GM23338 (cell line): ENCODE measurements at regions not wholly inside any gene's neighbourhood (a gene's known extent, or its start where the extent isn't known, plus 50 kb on each side); places are given as distances from the start of the nearest gene placed in this dataset.

Experiments
- ATAC-seq: fragments of 200-7000 bp; cut with Tn5 transposase; 3 replicates; pipeline ENCODE4 v1.9.1; 2020
- DNase-seq: peaks from one replicate; pipeline ENCODE4 v3.0.0-alpha.2; 2015; ENCODE audit warnings: low spot score
- H2AFZ ChIP-seq: fragments of 200-600 bp; sonication (generic); 2 replicates; pipeline ENCODE4 v1.8.0; 2016; ENCODE audit warnings: antibody characterized with exemption, mild to moderate bottlenecking, moderate library complexity
- H3F3A ChIP-seq: fragments of 200-600 bp; sonication (generic); replicated peaks from 2 replicates; pipeline ENCODE4 v1.8.0; 2017; ENCODE audit warnings: antibody characterized with exemption, mixed run types, low read depth
- H3K27ac ChIP-seq: fragments of 200-600 bp; sonication (generic); 2 replicates; pipeline ENCODE4 v1.6.1; 2016; ENCODE audit warnings: low read depth
- H3K27me3 ChIP-seq: fragments of 200-600 bp; sonication (generic); 2 replicates; pipeline ENCODE4 v1.8.0; 2016; ENCODE audit warnings: mild to moderate bottlenecking, mixed run types, moderate library complexity; ENCODE audit not compliant: insufficient read depth
- H3K36me3 ChIP-seq: fragments of 200-600 bp; sonication (generic); 2 replicates; pipeline ENCODE4 v1.8.0; 2016; ENCODE audit warnings: mild to moderate bottlenecking; ENCODE audit not compliant: insufficient read depth
- H3K4me1 ChIP-seq: fragments of 200-600 bp; sonication (generic); 2 replicates; pipeline ENCODE4 v1.8.0; 2016; ENCODE audit warnings: mild to moderate bottlenecking, moderate library complexity; ENCODE audit not compliant: insufficient read depth
- H3K4me2 ChIP-seq: fragments of 200-600 bp; sonication (generic); 2 replicates; pipeline ENCODE4 v1.7.1; 2017; ENCODE audit warnings: mixed run types
- H3K4me3 ChIP-seq: fragments of 200-600 bp; sonication (generic); 2 replicates; pipeline ENCODE4 v1.6.1; 2016; ENCODE audit warnings: mixed run types
- H3K79me2 ChIP-seq: fragments of 200-600 bp; sonication (generic); replicated peaks from 2 replicates; pipeline ENCODE4 v1.8.0; 2017; ENCODE audit warnings: mild to moderate bottlenecking; ENCODE audit not compliant: insufficient read depth
- H3K9me2 ChIP-seq: fragments of 200-600 bp; sonication (generic); 2 replicates; pipeline ENCODE4 v1.8.0; 2017; ENCODE audit not compliant: insufficient read depth
- H4K20me1 ChIP-seq: fragments of 200-600 bp; sonication (generic); replicated peaks from 2 replicates; pipeline ENCODE4 v1.8.0; 2017; ENCODE audit warnings: mild to moderate bottlenecking; ENCODE audit not compliant: insufficient read depth
- H3K27ac Mint-ChIP-seq: 2 replicates; pipeline ENCODE4 v1.8.0; 2020; ENCODE audit warnings: inconsistent platforms, mild to moderate bottlenecking, moderate library complexity, mixed read lengths
- H3K27me3 Mint-ChIP-seq: 3 replicates; pipeline ENCODE4 v1.8.0; 2022; ENCODE audit warnings: low read depth, mild to moderate bottlenecking, moderate library complexity, mixed read lengths, inconsistent platforms; ENCODE audit not compliant: insufficient read depth, poor library complexity
- H3K36me3 Mint-ChIP-seq: 3 replicates; pipeline ENCODE4 v1.8.0; 2021; ENCODE audit warnings: low read depth, mild to moderate bottlenecking, inconsistent platforms, moderate library complexity, mixed read lengths
- H3K4me1 Mint-ChIP-seq: 3 replicates; pipeline ENCODE4 v1.8.0; 2020; ENCODE audit warnings: mild to moderate bottlenecking, inconsistent platforms, mixed read lengths
- H3K4me3 Mint-ChIP-seq: 3 replicates; pipeline ENCODE4 v1.8.0; 2021; ENCODE audit warnings: moderate library complexity, mild to moderate bottlenecking, inconsistent platforms, mixed read lengths
- H3K9me3 Mint-ChIP-seq: 3 replicates; pipeline ENCODE4 v1.8.0; 2020; ENCODE audit warnings: moderate library complexity, mild to moderate bottlenecking, inconsistent platforms, mixed read lengths
- CREB1 ChIP-seq: fragments of 250-450 bp; sonication (Bioruptor Pico); IDR thresholded peaks from 2 replicates; pipeline ENCODE4 v1.5.0; 2020; ENCODE audit warnings: low read depth, mild to moderate bottlenecking, moderate library complexity
- CTCF ChIP-seq, 2 experiments: fragments of 200-600 bp in 1 of 2; sonication (generic) in 1 of 2; conservative IDR thresholded peaks; 2 replicates each; pipeline versions ENCODE4 v1.5.1 to v1.6.1; 2016 to 2017; ENCODE audit warnings: antibody characterized with exemption in 2 of 2, low read depth in 2 of 2, mild to moderate bottlenecking in 2 of 2, moderate library complexity in 1 of 2
- EZH2 ChIP-seq: fragments of 200-600 bp; sonication (generic); IDR thresholded peaks from one replicate; pipeline ENCODE4 v1.8.0; 2017; ENCODE audit warnings: antibody characterized with exemption, mild to moderate bottlenecking, low read depth; ENCODE audit not compliant: unreplicated experiment
- EZH2phosphoT487 ChIP-seq: fragments of 200-600 bp; sonication (generic); IDR thresholded peaks from one replicate; pipeline ENCODE4 v1.8.1; 2018; ENCODE audit warnings: antibody characterized with exemption; ENCODE audit not compliant: unreplicated experiment
- JUNB ChIP-seq: IDR thresholded peaks from one replicate; pipeline ENCODE4 v1.6.1; 2016; ENCODE audit warnings: antibody characterized with exemption; ENCODE audit not compliant: unreplicated experiment
- NANOG ChIP-seq: IDR thresholded peaks from 2 replicates; pipeline ENCODE4 v1.6.1; 2016; ENCODE audit warnings: antibody characterized with exemption, borderline replicate concordance
- POLR2AphosphoS5 ChIP-seq: IDR thresholded peaks from 2 replicates; pipeline ENCODE4 v1.6.1; 2016; ENCODE audit warnings: antibody characterized with exemption, low read depth
- REST ChIP-seq: IDR thresholded peaks from one replicate; pipeline ENCODE4 v1.6.1; 2018; ENCODE audit warnings: antibody characterized with exemption; ENCODE audit not compliant: unreplicated experiment
- ZNF114 ChIP-seq: fragments of 250-450 bp; sonication (Bioruptor Pico); IDR thresholded peaks from 2 replicates; pipeline ENCODE4 v1.5.0; 2020; ENCODE audit warnings: mild to moderate bottlenecking, moderate library complexity
- ZNF331 ChIP-seq: fragments of 250-450 bp; sonication (Bioruptor Pico); IDR thresholded peaks from 2 replicates; pipeline ENCODE4 v1.5.0; 2020; ENCODE audit warnings: low read depth, mild to moderate bottlenecking, moderate library complexity

- TF ChIP-seq CTCF (conservative IDR thresholded peaks at IDR 0.05; ENCODE audit: low read depth in 2 of 2) (no peak), NANOG (no peak), ZNF331 (CRISPR knock-in tag) (no peak), POLR2AphosphoS5 (no peak), ZNF114 (CRISPR knock-in tag) (no peak), REST (no peak)
These were observed 168.5 kb upstream of the AJAP1 start (continued) for GRCh38 chr1:4485878-4486277.

DNA sequence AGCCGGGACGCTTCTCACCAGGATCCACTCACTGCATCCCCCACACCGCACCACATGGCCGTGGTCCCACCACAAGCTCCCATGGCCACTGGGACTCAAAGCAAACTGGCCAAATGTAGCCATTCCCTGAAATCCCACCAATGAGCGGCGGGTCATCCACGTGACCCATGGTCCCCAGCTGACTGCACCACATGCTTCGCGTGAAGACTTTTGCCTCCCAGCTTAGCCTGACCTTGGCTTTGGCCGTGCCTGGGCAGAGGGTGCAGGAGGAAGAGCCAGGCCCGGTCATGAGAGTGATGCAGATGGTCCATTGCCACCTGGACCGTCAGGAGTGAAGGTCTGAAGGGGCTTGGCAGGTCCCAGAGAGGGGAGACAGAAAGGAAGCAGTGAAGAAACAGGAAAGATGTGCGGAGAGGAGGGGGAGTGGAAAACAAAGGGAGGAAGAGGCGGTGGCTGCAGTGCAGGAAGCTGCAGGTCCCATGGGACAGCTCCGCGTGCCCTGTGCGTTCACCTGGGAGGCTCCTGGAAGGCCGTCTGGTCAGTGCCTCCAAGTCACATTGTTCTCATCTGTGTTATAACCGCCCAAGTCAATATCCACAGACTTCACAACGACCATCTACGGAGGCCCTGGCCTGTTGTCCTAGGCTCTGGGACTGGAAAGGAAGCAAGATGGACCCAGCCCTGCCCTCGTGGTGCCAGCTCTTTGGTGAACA, 167.8 kb upstream of the AJAP1 start:
- peaks cover 9% of the 10 kb centered on the region for H3K27me3 Mint-ChIP-seq
- DNase-seq = no peak
- no peak for ATAC-seq
- H3K4me3 ChIP-seq = no peak overlapping the region
- no peak overlapping the region for H3K27ac Mint-ChIP-seq
- no peaks in the 10 kb centered on the region for H4K20me1 ChIP-seq
- H3K4me1 ChIP-seq = no peaks in the 10 kb centered on the region
- peaks cover 31% of the 10 kb centered on the region for H3K36me3 Mint-ChIP-seq
- H3K79me2 ChIP-seq = no peaks in the 10 kb centered on the region
- no peaks in the 10 kb centered on the region for H3K27me3 ChIP-seq
- H3K36me3 ChIP-seq = peaks cover 8% of the 10 kb centered on the region; the same call in 1 of the 2 replicates
- H3F3A ChIP-seq = no peaks in the 10 kb centered on the region
- H3K4me2 ChIP-seq = no peak overlapping the region
- H3K4me3 Mint-ChIP-seq = no peak overlapping the region
- peaks cover 69% of the 10 kb centered on the region for H3K9me3 Mint-ChIP-seq
- H3K27ac ChIP-seq = no peak overlapping the region
- H2AFZ ChIP-seq = no peak overlapping the region
- H3K9me2 ChIP-seq = no peaks in the 10 kb centered on the region
- H3K4me1 Mint-ChIP-seq = no peaks in the 10 kb centered on the region; the same call in 2 of the 3 replicates
- TF ChIP-seq NANOG (no peak), EZH2 (no peak), CREB1 (CRISPR knock-in tag) (no peak), ZNF331 (CRISPR knock-in tag) (no peak), JUNB (no peak), EZH2phosphoT487 (no peak), CTCF (conservative IDR thresholded peaks at IDR 0.05; ENCODE audit: low read depth in 2 of 2) (no peak)
